HG02840 (cell line): ENCODE measurements at regions not wholly inside any gene's neighbourhood (a gene's known extent, or its start where the extent isn't known, plus 50 kb on each side); places are given as distances from the start of the nearest gene placed in this dataset.

Source experiments
- ATAC-seq: cut with Tn5 transposase; IDR thresholded peaks from one replicate; pipeline ENCODE4 v1.9.1; 2021; ENCODE audit warnings: mild to moderate bottlenecking, moderate library complexity, moderate number of reproducible peaks; ENCODE audit not compliant: unreplicated experiment, low FRiP score

- ATAC-seq = no peak
Observed at GRCh38 chrX:109926118-109926517, 76.8 kb upstream of the TMEM164 start.

- no peak for ATAC-seq
Observed at GRCh38 chrX:109926743-109927662, 75.9 kb upstream of the TMEM164 start.

GRCh38 chrX:109927663-109928273 lies 75.1 kb upstream of the TMEM164 start:
- ATAC-seq = no peak

- no peak for ATAC-seq
Observed at GRCh38 chrX:109928596-109929335, 74.1 kb upstream of the TMEM164 start.

- no peak for ATAC-seq
Observed at GRCh38 chrX:109931677-109932076, 71.2 kb upstream of the TMEM164 start.

GRCh38 chrX:109934434-109934833 lies 68.5 kb upstream of the TMEM164 start:
- no peak for ATAC-seq

GRCh38 chrX:109934935-109935334 lies 68.0 kb upstream of the TMEM164 start:
- no peak for ATAC-seq

GRCh38 chrX:109936114-109936513 lies 66.8 kb upstream of the TMEM164 start:
- ATAC-seq = no peak

- ATAC-seq = no peak
Observed at GRCh38 chrX:109936598-109936997, 66.3 kb upstream of the TMEM164 start.

- no peak for ATAC-seq
Observed at GRCh38 chrX:109939498-109939897, 63.4 kb upstream of the TMEM164 start.

GRCh38 chrX:109940411-109940810 lies 62.5 kb upstream of the TMEM164 start:
- ATAC-seq = no peak

GRCh38 chrX:109943092-109943739 lies 59.7 kb upstream of the TMEM164 start:
- ATAC-seq = no peak

- ATAC-seq = no peak
Observed at GRCh38 chrX:109943740-109944092, 59.2 kb upstream of the TMEM164 start.

- ATAC-seq = no peak
Observed at GRCh38 chrX:109952050-109952449, 50.9 kb upstream of the TMEM164 start.

- no peak for ATAC-seq
Observed at GRCh38 chrX:109952985-109953905, 49.7 kb upstream of the TMEM164 start.
